WTC11 (cell line): ENCODE measurements at regions not wholly inside any gene's neighbourhood (a gene's known extent, or its start where the extent isn't known, plus 50 kb on each side); places are given as distances from the start of the nearest gene placed in this dataset.
"Not testable (repeated sequence)": the region's sequence is repeated elsewhere in the genome, so short reads cannot be mapped to it uniquely, and the experiment has no call there.

ENCODE experiments used
- ATAC-seq: fragments of 200-7000 bp; cut with Tn5 transposase; 2 replicates; pipeline ENCODE4 v1.10.0; 2021; ENCODE audit warnings: mild to moderate bottlenecking, moderate library complexity
- CTCF ChIA-PET: fragments of 300-600 bp; sonication (Branson Sonifier 250); formaldehyde crosslinking; loops from one replicate; lab custom pipeline; 2021; ENCODE audit warnings: antibody characterized with exemption; lab: Charles Lee
- POLR2A ChIA-PET: fragments of 350-600 bp; sonication (Branson Sonifier 250); formaldehyde crosslinking; loops from one replicate; lab custom pipeline; 2021; ENCODE audit warnings: antibody characterized with exemption; lab: Charles Lee
- DNase-seq: peaks from one replicate; pipeline ENCODE4 v3.0.0; 2021; ENCODE audit warnings: low spot score
- H3K27ac Mint-ChIP-seq: 2 replicates; pipeline ENCODE4 v1.8.0; 2021; ENCODE audit warnings: mixed read lengths
- H3K27me3 Mint-ChIP-seq: 2 replicates; pipeline ENCODE4 v1.8.0; 2021; ENCODE audit warnings: low read depth, mild to moderate bottlenecking, moderate library complexity, mixed read lengths
- H3K36me3 Mint-ChIP-seq: 2 replicates; pipeline ENCODE4 v1.8.0; 2021; ENCODE audit warnings: mixed read lengths
- H3K4me1 Mint-ChIP-seq: 2 replicates; pipeline ENCODE4 v1.8.0; 2022; ENCODE audit warnings: mixed read lengths
- H3K4me3 Mint-ChIP-seq: 2 replicates; pipeline ENCODE4 v1.8.0; 2021; ENCODE audit warnings: mild to moderate bottlenecking, moderate library complexity, mixed read lengths
- H3K9me3 Mint-ChIP-seq: 2 replicates; pipeline ENCODE4 v1.8.0; 2021; ENCODE audit warnings: mixed read lengths
- AFF4 ChIP-seq: sonication (generic); formaldehyde crosslinking; IDR thresholded peaks from 2 replicates; pipeline ENCODE4 v1.8.1; 2023; ENCODE audit warnings: mild to moderate bottlenecking, missing genetic modification reagents, borderline replicate concordance
- ATF2 ChIP-seq: sonication (generic); formaldehyde crosslinking; IDR thresholded peaks from 2 replicates; pipeline ENCODE4 v1.8.1; 2022; ENCODE audit warnings: low read depth, missing genetic modification reagents, borderline replicate concordance
- EMX1 ChIP-seq: fragments of 250-450 bp; sonication (Bioruptor Pico); IDR thresholded peaks from 2 replicates; pipeline ENCODE4 v1.8.0; 2021; ENCODE audit warnings: mild to moderate bottlenecking
- FOXJ3 ChIP-seq: sonication (generic); formaldehyde crosslinking; IDR thresholded peaks from 2 replicates; pipeline ENCODE4 v1.9.0; 2021; ENCODE audit warnings: missing genetic modification reagents, mild to moderate bottlenecking, borderline replicate concordance
- GTF2I ChIP-seq: fragments of 250-450 bp; sonication (Bioruptor Pico); conservative IDR thresholded peaks from 2 replicates; pipeline ENCODE4 v1.4.0; 2021; ENCODE audit warnings: mild to moderate bottlenecking
- NR3C1 ChIP-seq: sonication (generic); formaldehyde crosslinking; conservative IDR thresholded peaks from 2 replicates; pipeline ENCODE4 v1.8.1; 2023; ENCODE audit warnings: low read depth, mild to moderate bottlenecking, missing genetic modification reagents
- PRDM15 ChIP-seq: sonication (generic); formaldehyde crosslinking; IDR thresholded peaks from 2 replicates; pipeline ENCODE4 v1.8.0; 2022; ENCODE audit warnings: missing genetic modification reagents
- PREB ChIP-seq: sonication (generic); formaldehyde crosslinking; IDR thresholded peaks from 2 replicates; pipeline ENCODE4 v1.8.1; 2022; ENCODE audit warnings: mild to moderate bottlenecking, missing genetic modification reagents, moderate library complexity, borderline replicate concordance
- RORB ChIP-seq: fragments of 250-450 bp; sonication (Bioruptor Pico); IDR thresholded peaks from 2 replicates; pipeline ENCODE4 v1.9.0; 2021; ENCODE audit warnings: mild to moderate bottlenecking
- SMAD3 ChIP-seq: sonication (generic); formaldehyde crosslinking; IDR thresholded peaks from 2 replicates; pipeline ENCODE4 v1.8.0; 2022; ENCODE audit warnings: missing genetic modification reagents, mild to moderate bottlenecking, borderline replicate concordance
- TEAD1 ChIP-seq: sonication (generic); formaldehyde crosslinking; IDR thresholded peaks from 2 replicates; pipeline ENCODE4 v1.8.0; 2022; ENCODE audit warnings: mild to moderate bottlenecking, missing genetic modification reagents
- TEAD4 ChIP-seq: sonication (generic); formaldehyde crosslinking; IDR thresholded peaks from 2 replicates; pipeline ENCODE4 v1.8.0; 2022; ENCODE audit warnings: mild to moderate bottlenecking, missing genetic modification reagents
- ZBTB43 ChIP-seq: sonication (generic); formaldehyde crosslinking; IDR thresholded peaks from 2 replicates; pipeline ENCODE4 v1.8.1; 2023; ENCODE audit warnings: mild to moderate bottlenecking, missing genetic modification reagents
- ZNF396 ChIP-seq: fragments of 250-450 bp; sonication (Bioruptor Pico); IDR thresholded peaks from 2 replicates; pipeline ENCODE4 v1.8.0; 2021; ENCODE audit warnings: mild to moderate bottlenecking, moderate library complexity, borderline replicate concordance
- ZNF423 ChIP-seq: fragments of 250-450 bp; sonication (Bioruptor Pico); IDR thresholded peaks from 2 replicates; pipeline ENCODE4 v2.1.2; 2022; ENCODE audit warnings: mild to moderate bottlenecking, moderate library complexity
- ZNF671 ChIP-seq: fragments of 250-450 bp; sonication (Bioruptor Pico); IDR thresholded peaks from 2 replicates; pipeline ENCODE4 v1.8.0; 2021; ENCODE audit warnings: mild to moderate bottlenecking
- TF ChIP-seq, protein P1 (sequence below): fragments of 250-450 bp; sonication (Bioruptor Pico); IDR thresholded peaks from 2 replicates; pipeline ENCODE4 v1.9.0; 2021; ENCODE audit warnings: mild to moderate bottlenecking
- TF ChIP-seq, protein P2 (sequence below): fragments of 250-450 bp; sonication (Bioruptor Pico); IDR thresholded peaks from 2 replicates; pipeline ENCODE4 v2.1.2; 2022; ENCODE audit warnings: mild to moderate bottlenecking, moderate library complexity

- CTCF ChIA-PET, DNase-seq, POLR2A ChIA-PET, H3K4me3 Mint-ChIP-seq, H3K4me1 Mint-ChIP-seq: not testable (repeated sequence)
- H3K9me3 Mint-ChIP-seq = peaks cover 68% of the 10 kb centered on the region
- peaks cover 67% of the 10 kb centered on the region for H3K36me3 Mint-ChIP-seq
- peak; percentile 71 for ATAC-seq
- TF ChIP-seq TEAD4 (peak; percentile 97), TEAD1 (CRISPR knock-in tag) (peak; percentile 99), ZNF671 (CRISPR knock-in tag) (0 out of 2 replicates have a peak, but pooled peaks have one; percentile 30)
- TF ChIP-seq, all 79 proteins: peak for 3; not testable (repeated sequence) for 76
- H3K27me3 Mint-ChIP-seq = not testable (repeated sequence)
- peak overlapping the region; percentile 99 for H3K27ac Mint-ChIP-seq
Measured at GRCh38 chr9:75383420-75384034, 295.2 kb downstream of the OSTF1 start.

DNA sequence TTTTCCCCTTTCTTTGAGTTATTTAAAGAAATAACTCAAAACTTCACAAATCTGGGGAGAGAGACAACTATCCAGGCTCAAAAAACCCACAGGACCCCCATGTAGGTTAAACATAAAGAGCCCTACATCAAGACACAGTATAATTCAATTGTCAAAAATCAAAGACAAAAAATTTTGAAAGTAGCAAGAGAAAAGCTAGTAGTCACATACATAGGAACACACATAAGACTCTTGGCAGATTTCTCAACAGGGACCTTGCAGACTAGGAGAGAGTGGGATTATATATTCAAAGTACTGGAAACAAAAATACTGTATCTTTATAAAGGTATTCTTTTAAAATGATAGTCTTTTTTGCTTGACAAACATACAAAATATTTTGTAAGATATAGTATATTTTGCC, 296.9 kb downstream of the OSTF1 start:
- POLR2A ChIA-PET = no interaction called here
- peaks cover 66% of the 10 kb centered on the region for H3K9me3 Mint-ChIP-seq

More for the DNA sequence above, 296.9 kb downstream of the OSTF1 start:
- peaks cover 8% of the 10 kb centered on the region for H3K4me1 Mint-ChIP-seq
- H3K36me3 Mint-ChIP-seq = peaks cover 63% of the 10 kb centered on the region
- no peak overlapping the region for H3K4me3 Mint-ChIP-seq
- TF ChIP-seq FOXJ3 (no peak), ZNF423 (CRISPR knock-in tag) (no peak), ZBTB43 (CRISPR knock-in tag) (no peak), RORB (CRISPR knock-in tag) (no peak), NR3C1 (CRISPR knock-in tag) (no peak), PRDM15 (CRISPR knock-in tag) (no peak), SMAD3 (CRISPR knock-in tag) (no peak), PREB (no peak), GTF2I (CRISPR knock-in tag) (no peak), AFF4 (CRISPR knock-in tag) (no peak), ZNF396 (CRISPR knock-in tag) (no peak), ATF2 (no peak), EMX1 (CRISPR knock-in tag) (no peak)
- TF ChIP-seq, protein P1, sequence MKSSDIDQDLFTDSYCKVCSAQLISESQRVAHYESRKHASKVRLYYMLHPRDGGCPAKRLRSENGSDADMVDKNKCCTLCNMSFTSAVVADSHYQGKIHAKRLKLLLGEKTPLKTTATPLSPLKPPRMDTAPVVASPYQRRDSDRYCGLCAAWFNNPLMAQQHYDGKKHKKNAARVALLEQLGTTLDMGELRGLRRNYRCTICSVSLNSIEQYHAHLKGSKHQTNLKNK (CRISPR knock-in tag) = no peak
- TF ChIP-seq, protein P2, sequence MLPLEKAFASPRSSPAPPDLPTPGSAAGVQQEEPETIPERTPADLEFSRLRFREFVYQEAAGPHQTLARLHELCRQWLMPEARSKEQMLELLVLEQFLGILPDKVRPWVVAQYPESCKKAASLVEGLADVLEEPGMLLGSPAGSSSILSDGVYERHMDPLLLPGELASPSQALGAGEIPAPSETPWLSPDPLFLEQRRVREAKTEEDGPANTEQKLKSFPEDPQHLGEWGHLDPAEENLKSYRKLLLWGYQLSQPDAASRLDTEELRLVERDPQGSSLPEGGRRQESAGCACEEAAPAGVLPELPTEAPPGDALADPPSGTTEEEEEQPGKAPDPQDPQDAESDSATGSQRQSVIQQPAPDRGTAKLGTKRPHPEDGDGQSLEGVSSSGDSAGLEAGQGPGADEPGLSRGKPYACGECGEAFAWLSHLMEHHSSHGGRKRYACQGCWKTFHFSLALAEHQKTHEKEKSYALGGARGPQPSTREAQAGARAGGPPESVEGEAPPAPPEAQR (CRISPR knock-in tag) = no peak
- DNase-seq (no peak), ATAC-seq (no peak)
- peaks cover 3% of the 10 kb centered on the region for H3K27me3 Mint-ChIP-seq
- H3K27ac Mint-ChIP-seq = no peak overlapping the region
- CTCF ChIA-PET = no interaction called here
